ENCODE measurements at regions not wholly inside any gene's neighbourhood (a gene's known extent, or its start where the extent isn't known, plus 50 kb on each side); places are given as distances from the start of the nearest gene placed in this dataset.

DNA sequence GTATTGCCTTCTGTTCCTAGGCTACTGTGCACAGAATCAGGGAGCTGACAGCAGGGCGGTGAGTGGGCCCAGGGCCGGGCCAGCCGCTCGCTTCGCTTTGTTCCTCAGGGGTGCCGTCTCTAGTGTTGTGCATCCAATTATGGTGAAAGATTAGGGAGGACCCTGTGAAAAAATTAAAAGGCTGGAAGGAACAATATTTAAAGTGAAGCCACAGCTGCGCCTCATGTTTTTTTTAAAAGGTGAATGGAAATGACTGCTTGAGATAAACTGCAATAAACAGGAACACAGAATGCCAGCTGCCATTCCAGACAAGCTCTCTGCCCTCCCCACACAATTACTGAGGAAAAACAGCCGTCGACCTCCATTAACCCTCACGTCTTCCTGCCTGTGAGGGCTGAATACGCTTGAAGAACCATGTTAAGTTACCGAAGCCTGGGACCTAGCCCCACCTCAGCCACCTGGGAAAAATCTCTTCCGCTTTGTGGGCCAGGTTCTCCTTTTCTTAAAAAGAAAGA is 132.0 kb upstream of the IL12A start (continued):
- TF ChIP-seq, protein P1, sequence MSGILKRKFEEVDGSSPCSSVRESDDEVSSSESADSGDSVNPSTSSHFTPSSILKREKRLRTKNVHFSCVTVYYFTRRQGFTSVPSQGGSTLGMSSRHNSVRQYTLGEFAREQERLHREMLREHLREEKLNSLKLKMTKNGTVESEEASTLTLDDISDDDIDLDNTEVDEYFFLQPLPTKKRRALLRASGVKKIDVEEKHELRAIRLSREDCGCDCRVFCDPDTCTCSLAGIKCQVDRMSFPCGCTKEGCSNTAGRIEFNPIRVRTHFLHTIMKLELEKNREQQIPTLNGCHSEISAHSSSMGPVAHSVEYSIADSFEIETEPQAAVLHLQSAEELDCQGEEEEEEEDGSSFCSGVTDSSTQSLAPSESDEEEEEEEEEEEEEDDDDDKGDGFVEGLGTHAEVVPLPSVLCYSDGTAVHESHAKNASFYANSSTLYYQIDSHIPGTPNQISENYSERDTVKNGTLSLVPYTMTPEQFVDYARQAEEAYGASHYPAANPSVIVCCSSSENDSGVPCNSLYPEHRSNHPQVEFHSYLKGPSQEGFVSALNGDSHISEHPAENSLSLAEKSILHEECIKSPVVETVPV (CRISPR knock-in tag; IDR thresholded peaks at IDR 0.05): no peak
- no peak for TF ChIP-seq BACH2 (CRISPR knock-in tag; IDR thresholded peaks at IDR 0.05; ENCODE audit: borderline replicate concordance)

DNA sequence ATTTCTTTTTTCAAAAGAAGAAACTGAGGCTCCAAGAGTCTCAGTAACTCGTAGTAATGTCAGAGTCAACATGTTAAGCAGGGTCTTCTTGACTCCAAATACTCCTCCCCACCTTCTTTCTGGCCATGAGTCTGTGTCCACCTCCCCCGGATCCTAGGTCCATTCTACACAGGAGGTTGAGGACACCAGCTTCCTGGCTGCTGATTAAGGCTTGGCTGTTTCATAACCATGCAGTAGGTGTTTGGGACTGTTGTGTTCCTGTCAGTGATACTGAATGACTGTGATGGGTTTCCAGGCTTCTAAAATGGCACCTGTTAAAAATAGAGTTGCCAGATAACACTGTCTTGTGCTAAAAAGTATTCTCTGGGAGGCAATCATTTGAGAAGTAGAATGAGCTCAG is 130.8 kb upstream of the IL12A start:
- no peak for ATAC-seq
- TF ChIP-seq, protein P2, sequence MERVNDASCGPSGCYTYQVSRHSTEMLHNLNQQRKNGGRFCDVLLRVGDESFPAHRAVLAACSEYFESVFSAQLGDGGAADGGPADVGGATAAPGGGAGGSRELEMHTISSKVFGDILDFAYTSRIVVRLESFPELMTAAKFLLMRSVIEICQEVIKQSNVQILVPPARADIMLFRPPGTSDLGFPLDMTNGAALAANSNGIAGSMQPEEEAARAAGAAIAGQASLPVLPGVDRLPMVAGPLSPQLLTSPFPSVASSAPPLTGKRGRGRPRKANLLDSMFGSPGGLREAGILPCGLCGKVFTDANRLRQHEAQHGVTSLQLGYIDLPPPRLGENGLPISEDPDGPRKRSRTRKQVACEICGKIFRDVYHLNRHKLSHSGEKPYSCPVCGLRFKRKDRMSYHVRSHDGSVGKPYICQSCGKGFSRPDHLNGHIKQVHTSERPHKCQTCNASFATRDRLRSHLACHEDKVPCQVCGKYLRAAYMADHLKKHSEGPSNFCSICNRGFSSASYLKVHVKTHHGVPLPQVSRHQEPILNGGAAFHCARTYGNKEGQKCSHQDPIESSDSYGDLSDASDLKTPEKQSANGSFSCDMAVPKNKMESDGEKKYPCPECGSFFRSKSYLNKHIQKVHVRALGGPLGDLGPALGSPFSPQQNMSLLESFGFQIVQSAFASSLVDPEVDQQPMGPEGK (CRISPR knock-in tag; IDR thresholded peaks at IDR 0.05; ENCODE audit: borderline replicate concordance): no peak
- TF ChIP-seq PPARA (CRISPR knock-in tag; IDR thresholded peaks at IDR 0.05; ENCODE audit: borderline replicate concordance): no peak
- TF ChIP-seq, protein P3, sequence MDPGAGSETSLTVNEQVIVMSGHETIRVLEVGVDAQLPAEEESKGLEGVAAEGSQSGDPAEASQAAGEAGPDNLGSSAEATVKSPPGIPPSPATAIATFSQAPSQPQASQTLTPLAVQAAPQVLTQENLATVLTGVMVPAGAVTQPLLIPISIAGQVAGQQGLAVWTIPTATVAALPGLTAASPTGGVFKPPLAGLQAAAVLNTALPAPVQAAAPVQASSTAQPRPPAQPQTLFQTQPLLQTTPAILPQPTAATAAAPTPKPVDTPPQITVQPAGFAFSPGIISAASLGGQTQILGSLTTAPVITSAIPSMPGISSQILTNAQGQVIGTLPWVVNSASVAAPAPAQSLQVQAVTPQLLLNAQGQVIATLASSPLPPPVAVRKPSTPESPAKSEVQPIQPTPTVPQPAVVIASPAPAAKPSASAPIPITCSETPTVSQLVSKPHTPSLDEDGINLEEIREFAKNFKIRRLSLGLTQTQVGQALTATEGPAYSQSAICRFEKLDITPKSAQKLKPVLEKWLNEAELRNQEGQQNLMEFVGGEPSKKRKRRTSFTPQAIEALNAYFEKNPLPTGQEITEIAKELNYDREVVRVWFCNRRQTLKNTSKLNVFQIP (CRISPR knock-in tag; IDR thresholded peaks at IDR 0.05; ENCODE audit: borderline replicate concordance, low read depth): no peak
- TF ChIP-seq TCF4 (CRISPR knock-in tag; IDR thresholded peaks at IDR 0.05; ENCODE audit: borderline replicate concordance): no peak
- no peak for TF ChIP-seq GLIS3 (CRISPR knock-in tag; IDR thresholded peaks at IDR 0.05)
- TF ChIP-seq ARNTL (CRISPR knock-in tag; IDR thresholded peaks at IDR 0.05; ENCODE audit: borderline replicate concordance, low read depth): no peak
- TF ChIP-seq, protein P1 (CRISPR knock-in tag; IDR thresholded peaks at IDR 0.05): no peak

DNA sequence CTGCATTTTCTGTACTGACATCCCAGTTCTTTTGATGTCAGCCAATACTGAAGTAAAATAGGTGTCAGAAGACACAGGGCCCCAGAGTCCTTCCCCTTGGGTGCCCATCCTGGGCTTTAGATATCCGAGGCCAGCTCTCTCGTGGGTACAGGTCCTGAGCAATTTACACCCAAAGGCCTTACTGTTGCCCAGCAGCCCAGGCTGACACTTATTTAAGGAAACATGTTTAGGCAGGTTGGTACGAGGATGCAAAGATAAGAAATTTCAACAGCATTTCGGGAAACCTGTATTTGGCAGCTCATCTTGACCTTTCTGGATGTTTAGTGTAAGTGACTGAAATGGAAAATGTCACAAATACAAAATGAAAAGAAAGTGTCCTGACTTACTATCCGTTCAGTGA is 130.0 kb upstream of the IL12A start:
- ATAC-seq: no peak
- TF ChIP-seq, protein P3 (CRISPR knock-in tag; IDR thresholded peaks at IDR 0.05; ENCODE audit: borderline replicate concordance, low read depth): no peak
- TF ChIP-seq GLIS3 (CRISPR knock-in tag; IDR thresholded peaks at IDR 0.05): no peak
- TF ChIP-seq ISL1 (CRISPR knock-in tag; IDR thresholded peaks at IDR 0.05): no peak
- no peak for TF ChIP-seq ZNF565 (CRISPR knock-in tag; conservative IDR thresholded peaks at IDR 0.05; ENCODE audit: low read depth)
- TF ChIP-seq TOX (CRISPR knock-in tag; IDR thresholded peaks at IDR 0.05; ENCODE audit: borderline replicate concordance): no peak
- TF ChIP-seq ZFP30 (CRISPR knock-in tag; IDR thresholded peaks at IDR 0.05): no peak
- TF ChIP-seq, protein P2 (CRISPR knock-in tag; IDR thresholded peaks at IDR 0.05; ENCODE audit: borderline replicate concordance): no peak
- no peak for TF ChIP-seq ZNF70 (CRISPR knock-in tag; IDR thresholded peaks at IDR 0.05)
- TF ChIP-seq, protein P1 (CRISPR knock-in tag; IDR thresholded peaks at IDR 0.05): no peak
- TF ChIP-seq PPARA (CRISPR knock-in tag; IDR thresholded peaks at IDR 0.05; ENCODE audit: borderline replicate concordance): no peak
- no peak for TF ChIP-seq TCF4 (CRISPR knock-in tag; IDR thresholded peaks at IDR 0.05; ENCODE audit: borderline replicate concordance)
- TF ChIP-seq, protein P4, sequence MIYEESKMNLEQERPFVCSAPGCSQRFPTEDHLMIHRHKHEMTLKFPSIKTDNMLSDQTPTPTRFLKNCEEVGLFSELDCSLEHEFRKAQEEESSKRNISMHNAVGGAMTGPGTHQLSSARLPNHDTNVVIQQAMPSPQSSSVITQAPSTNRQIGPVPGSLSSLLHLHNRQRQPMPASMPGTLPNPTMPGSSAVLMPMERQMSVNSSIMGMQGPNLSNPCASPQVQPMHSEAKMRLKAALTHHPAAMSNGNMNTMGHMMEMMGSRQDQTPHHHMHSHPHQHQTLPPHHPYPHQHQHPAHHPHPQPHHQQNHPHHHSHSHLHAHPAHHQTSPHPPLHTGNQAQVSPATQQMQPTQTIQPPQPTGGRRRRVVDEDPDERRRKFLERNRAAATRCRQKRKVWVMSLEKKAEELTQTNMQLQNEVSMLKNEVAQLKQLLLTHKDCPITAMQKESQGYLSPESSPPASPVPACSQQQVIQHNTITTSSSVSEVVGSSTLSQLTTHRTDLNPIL (CRISPR knock-in tag; IDR thresholded peaks at IDR 0.05; ENCODE audit: low read depth): no peak
- no peak for TF ChIP-seq ZNF8 (CRISPR knock-in tag; IDR thresholded peaks at IDR 0.05)
- no peak for TF ChIP-seq ARNTL (CRISPR knock-in tag; IDR thresholded peaks at IDR 0.05; ENCODE audit: borderline replicate concordance, low read depth)
- TF ChIP-seq RARB (CRISPR knock-in tag; IDR thresholded peaks at IDR 0.05): no peak

Measured in SK-N-SH treated with all-trans-retinoic acid at 6 μM for 48 hours (cell line).